ENCODE measurements at regions not wholly inside any gene's neighbourhood (a gene's known extent, or its start where the extent isn't known, plus 50 kb on each side); places are given as distances from the start of the nearest gene placed in this dataset.
"Not testable (repeated sequence)": the region's sequence is repeated elsewhere in the genome, so short reads cannot be mapped to it uniquely, and the experiment has no call there.

- H3K4me2 ChIP-seq (ENCODE audit: low read length); H3K4me3 ChIP-seq (ENCODE audit: low read length); H2AFZ ChIP-seq (ENCODE audit: low read length); POLR2A ChIA-PET (ENCODE audit: unreplicated experiment); H3F3A ChIP-seq (ENCODE audit: low read length, unreplicated experiment); H3K9me3 ChIP-seq (ENCODE audit: low read length); H3K9me2 ChIP-seq (replicated peaks; ENCODE audit: low read length); intact Hi-C loops (cut with micrococcal nuclease); DNase-seq; CTCF ChIA-PET; H3K27ac ChIP-seq (ENCODE audit: low read length); ATAC-seq; H3K4me1 ChIP-seq (ENCODE audit: insufficient read depth, low read length); H4K20me1 ChIP-seq (ENCODE audit: low read length); H3K9ac ChIP-seq (ENCODE audit: low read length); H3K36me3 ChIP-seq (ENCODE audit: low read depth, low read length); H3K27me3 ChIP-seq (ENCODE audit: low read length); BruUV-seq (replicated peaks): not testable (repeated sequence)
- peaks cover 22% of the 10 kb centered on the region for H3K79me2 ChIP-seq (ENCODE audit: low read length)
Measured at GRCh38 chr2:111450526-111450925, 329.8 kb downstream of the BCL2L11 start.

- not testable (repeated sequence) for BruUV-seq (replicated peaks)
Measured at GRCh38 chr2:111451692-111452199, 331.0 kb downstream of the BCL2L11 start.

GRCh38 chr2:111452208-111452607 is 331.5 kb downstream of the BCL2L11 start:
- intact Hi-C loops (cut with micrococcal nuclease); ATAC-seq: not testable (repeated sequence)

More at GRCh38 chr2:111451692-111452199, 331.0 kb downstream of the BCL2L11 start:
- H3K27me3 ChIP-seq (ENCODE audit: low read length); H3K27ac ChIP-seq (ENCODE audit: low read length); POLR2A ChIA-PET (ENCODE audit: unreplicated experiment); H3K4me1 ChIP-seq (ENCODE audit: insufficient read depth, low read length); intact Hi-C loops (cut with micrococcal nuclease); CTCF ChIA-PET; H3K9ac ChIP-seq (ENCODE audit: low read length); H3K4me3 ChIP-seq (ENCODE audit: low read length); H3K9me2 ChIP-seq (replicated peaks; ENCODE audit: low read length); H3F3A ChIP-seq (ENCODE audit: low read length, unreplicated experiment); H3K36me3 ChIP-seq (ENCODE audit: low read depth, low read length); H2AFZ ChIP-seq (ENCODE audit: low read length); H4K20me1 ChIP-seq (ENCODE audit: low read length); H3K9me3 ChIP-seq (ENCODE audit: low read length): not testable (repeated sequence)
- DNase-seq (peak; percentile 4), ATAC-seq (peak; percentile 16; the same call in 1 of the 2 replicates)
- Histone ChIP-seq H3K4me2 (ENCODE audit: low read length) (0 out of 2 replicates have a peak overlapping the region, but pooled peaks have one; percentile 16), H3K79me2 (ENCODE audit: low read length) (peaks cover 26% of the 10 kb centered on the region)

GRCh38 chr2:111453308-111453707 is 332.6 kb downstream of the BCL2L11 start:
- CTCF ChIA-PET, result not testable (repeated sequence)

More at GRCh38 chr2:111452208-111452607, 331.5 kb downstream of the BCL2L11 start:
- H3K27me3 ChIP-seq (ENCODE audit: low read length); H3K9me3 ChIP-seq (ENCODE audit: low read length); BruUV-seq (replicated peaks); H3F3A ChIP-seq (ENCODE audit: low read length, unreplicated experiment); H3K9ac ChIP-seq (ENCODE audit: low read length); H3K4me1 ChIP-seq (ENCODE audit: insufficient read depth, low read length); CTCF ChIA-PET; POLR2A ChIA-PET (ENCODE audit: unreplicated experiment); H3K27ac ChIP-seq (ENCODE audit: low read length); H2AFZ ChIP-seq (ENCODE audit: low read length); H3K4me3 ChIP-seq (ENCODE audit: low read length); H3K36me3 ChIP-seq (ENCODE audit: low read depth, low read length); DNase-seq; H3K9me2 ChIP-seq (replicated peaks; ENCODE audit: low read length); H4K20me1 ChIP-seq (ENCODE audit: low read length): not testable (repeated sequence)
- Histone ChIP-seq H3K4me2 (ENCODE audit: low read length) (0 out of 2 replicates have a peak overlapping the region, but pooled peaks have one; percentile 16), H3K79me2 (ENCODE audit: low read length) (peaks cover 26% of the 10 kb centered on the region)

GRCh38 chr2:111453816-111454215 is 333.1 kb downstream of the BCL2L11 start:
- H3F3A ChIP-seq (ENCODE audit: low read length, unreplicated experiment); H3K27me3 ChIP-seq (ENCODE audit: low read length); H3K9me2 ChIP-seq (replicated peaks; ENCODE audit: low read length); H3K4me1 ChIP-seq (ENCODE audit: insufficient read depth, low read length); H3K9ac ChIP-seq (ENCODE audit: low read length); POLR2A ChIA-PET (ENCODE audit: unreplicated experiment); H3K9me3 ChIP-seq (ENCODE audit: low read length); H2AFZ ChIP-seq (ENCODE audit: low read length); CTCF ChIA-PET; BruUV-seq (replicated peaks); H3K27ac ChIP-seq (ENCODE audit: low read length); H4K20me1 ChIP-seq (ENCODE audit: low read length); intact Hi-C loops (cut with micrococcal nuclease); ATAC-seq; H3K36me3 ChIP-seq (ENCODE audit: low read depth, low read length); H3K4me3 ChIP-seq (ENCODE audit: low read length); DNase-seq; H3K4me2 ChIP-seq (ENCODE audit: low read length): not testable (repeated sequence)
- peaks cover 33% of the 10 kb centered on the region for H3K79me2 ChIP-seq (ENCODE audit: low read length)

More at GRCh38 chr2:111453308-111453707, 332.6 kb downstream of the BCL2L11 start:
- ATAC-seq; H3K27ac ChIP-seq (ENCODE audit: low read length); H3K4me3 ChIP-seq (ENCODE audit: low read length); H3K9me2 ChIP-seq (replicated peaks; ENCODE audit: low read length); DNase-seq; H3F3A ChIP-seq (ENCODE audit: low read length, unreplicated experiment); H2AFZ ChIP-seq (ENCODE audit: low read length); BruUV-seq (replicated peaks); H3K27me3 ChIP-seq (ENCODE audit: low read length); intact Hi-C loops (cut with micrococcal nuclease); H4K20me1 ChIP-seq (ENCODE audit: low read length); H3K36me3 ChIP-seq (ENCODE audit: low read depth, low read length); H3K4me2 ChIP-seq (ENCODE audit: low read length); H3K9ac ChIP-seq (ENCODE audit: low read length); H3K9me3 ChIP-seq (ENCODE audit: low read length); H3K4me1 ChIP-seq (ENCODE audit: insufficient read depth, low read length): not testable (repeated sequence)
- POLR2A ChIA-PET (ENCODE audit: unreplicated experiment), result interaction anchor here (0.6 kb wide), 1 partner anchor 207 kb away, joined by 12 read pairs; no protein-coding TSS in a partner anchor
- peaks cover 28% of the 10 kb centered on the region for H3K79me2 ChIP-seq (ENCODE audit: low read length)

GRCh38 chr2:111454404-111454803 is 333.7 kb downstream of the BCL2L11 start:
- H3K9me3 ChIP-seq (ENCODE audit: low read length); BruUV-seq (replicated peaks); H3K27me3 ChIP-seq (ENCODE audit: low read length); H3K27ac ChIP-seq (ENCODE audit: low read length); H3F3A ChIP-seq (ENCODE audit: low read length, unreplicated experiment); CTCF ChIA-PET; H3K9ac ChIP-seq (ENCODE audit: low read length); H3K4me1 ChIP-seq (ENCODE audit: insufficient read depth, low read length); H4K20me1 ChIP-seq (ENCODE audit: low read length); H2AFZ ChIP-seq (ENCODE audit: low read length); POLR2A ChIA-PET (ENCODE audit: unreplicated experiment); H3K36me3 ChIP-seq (ENCODE audit: low read depth, low read length); H3K9me2 ChIP-seq (replicated peaks; ENCODE audit: low read length); H3K4me3 ChIP-seq (ENCODE audit: low read length); intact Hi-C loops (cut with micrococcal nuclease); H3K4me2 ChIP-seq (ENCODE audit: low read length): not testable (repeated sequence)
- ATAC-seq, result peak; percentile 89
- H3K79me2 ChIP-seq (ENCODE audit: low read length), result peaks cover 34% of the 10 kb centered on the region
- peak; percentile 14 for DNase-seq

Data from PC-3 (cell line).